ENCODE measurements at regions not wholly inside any gene's neighbourhood (a gene's known extent, or its start where the extent isn't known, plus 50 kb on each side); places are given as distances from the start of the nearest gene placed in this dataset.
"Not testable (repeated sequence)": the region's sequence is repeated elsewhere in the genome, so short reads cannot be mapped to it uniquely, and the experiment has no call there.

GRCh38 chr3:194189243-194189791 is 53.4 kb downstream of the HES1 start:
- Histone ChIP-seq H3K9me3 (ENCODE audit: low read depth) (no peaks in the 10 kb centered on the region), H3K4me3 (no peak overlapping the region), H3K36me3 (no peaks in the 10 kb centered on the region), H3K4me1 (ENCODE audit: low read depth) (peaks cover 7% of the 10 kb centered on the region), H3K27me3 (peaks cover 10% of the 10 kb centered on the region), H3K27ac (no peak overlapping the region)
- no peak for TF ChIP-seq CTCF (IDR thresholded peaks at IDR 0.05; ENCODE audit: low read depth, low read length)
- peak in 1 of 2 donors; percentile 44 for DNase-seq (ENCODE audit: low read depth in 1 of 2, low spot score in 1 of 2)

GRCh38 chr3:194191850-194192249 is 55.9 kb downstream of the HES1 start:
- DNase-seq (ENCODE audit: low read depth in 1 of 2, low spot score in 1 of 2); H3K36me3 ChIP-seq; H3K4me3 ChIP-seq; H3K4me1 ChIP-seq (ENCODE audit: low read depth); H3K27ac ChIP-seq; H3K9me3 ChIP-seq (ENCODE audit: low read depth): not testable (repeated sequence)
- H3K27me3 ChIP-seq: peaks cover 30% of the 10 kb centered on the region

- H3K27ac ChIP-seq: no peak overlapping the region
- H3K36me3 ChIP-seq: no peaks in the 10 kb centered on the region
- TF ChIP-seq CTCF (IDR thresholded peaks at IDR 0.05; ENCODE audit: low read depth, low read length): no peak
- no peak for DNase-seq (ENCODE audit: low read depth in 1 of 2, low spot score in 1 of 2)
- H3K4me1 ChIP-seq (ENCODE audit: low read depth): peaks cover 1% of the 10 kb centered on the region
- no peak overlapping the region for H3K4me3 ChIP-seq
- H3K27me3 ChIP-seq: peaks cover 36% of the 10 kb centered on the region
- H3K9me3 ChIP-seq (ENCODE audit: low read depth): no peaks in the 10 kb centered on the region
These were observed 58.3 kb downstream of the HES1 start for GRCh38 chr3:194194051-194194756.

- DNase-seq (ENCODE audit: low read depth in 1 of 2, low spot score in 1 of 2): no peak
- Histone ChIP-seq H3K9me3 (ENCODE audit: low read depth) (no peaks in the 10 kb centered on the region), H3K27ac (no peak overlapping the region), H3K27me3 (peaks cover 41% of the 10 kb centered on the region), H3K36me3 (no peaks in the 10 kb centered on the region), H3K4me3 (no peak overlapping the region), H3K4me1 (ENCODE audit: low read depth) (no peaks in the 10 kb centered on the region)
- no peak for TF ChIP-seq CTCF (IDR thresholded peaks at IDR 0.05; ENCODE audit: low read depth, low read length)
These were observed 58.8 kb downstream of the HES1 start for GRCh38 chr3:194194757-194195085.

- Histone ChIP-seq H3K4me3 (no peak overlapping the region), H3K4me1 (ENCODE audit: low read depth) (peaks cover 2% of the 10 kb centered on the region), H3K9me3 (ENCODE audit: low read depth) (no peaks in the 10 kb centered on the region), H3K36me3 (no peaks in the 10 kb centered on the region), H3K27ac (no peak overlapping the region), H3K27me3 (peaks cover 47% of the 10 kb centered on the region)
- TF ChIP-seq CTCF (IDR thresholded peaks at IDR 0.05; ENCODE audit: low read depth, low read length): no peak
- no peak for DNase-seq (ENCODE audit: low read depth in 1 of 2, low spot score in 1 of 2)
These were observed 59.7 kb downstream of the HES1 start for GRCh38 chr3:194195611-194196010.

- Histone ChIP-seq H3K4me3 (no peak overlapping the region), H3K36me3 (no peaks in the 10 kb centered on the region), H3K9me3 (ENCODE audit: low read depth) (no peaks in the 10 kb centered on the region), H3K4me1 (ENCODE audit: low read depth) (peaks cover 5% of the 10 kb centered on the region), H3K27me3 (peaks cover 47% of the 10 kb centered on the region), H3K27ac (no peak overlapping the region)
- DNase-seq (ENCODE audit: low read depth in 1 of 2, low spot score in 1 of 2): no peak
- TF ChIP-seq CTCF (IDR thresholded peaks at IDR 0.05; ENCODE audit: low read depth, low read length): no peak
These were observed 60.9 kb downstream of the HES1 start for GRCh38 chr3:194196876-194197275.

Measured in cardiac muscle cell (in vitro differentiated cells and primary cell).